T-helper 17 cell (primary cell): ENCODE measurements at regions not wholly inside any gene's neighbourhood (a gene's known extent, or its start where the extent isn't known, plus 50 kb on each side); places are given as distances from the start of the nearest gene placed in this dataset.

ENCODE experiments used
- ATAC-seq: fragments of 150-1000 bp; cut with Tn5 transposase; 2 replicates; pipeline ENCODE4 v1.10.0; 2021; ENCODE audit warnings: mild to moderate bottlenecking, moderate library complexity
- DNase-seq, 3 donors: peaks; one replicate each; pipeline versions ENCODE4 v3.0.0 to v3.0.0-alpha.2; 2020 to 2021
- H3K9me3 ChIP-seq: one replicate; pipeline ENCODE4 v1.7.0; 2013; ENCODE audit warnings: low read length, mild to moderate bottlenecking; ENCODE audit not compliant: control insufficient read depth, poor library complexity, severe bottlenecking
- H3K27ac Mint-ChIP-seq: one replicate; pipeline ENCODE4 v1.8.0; 2022; ENCODE audit warnings: mild to moderate bottlenecking, moderate library complexity, mixed read lengths
- H3K27me3 Mint-ChIP-seq: one replicate; pipeline ENCODE4 v1.8.0; 2022; ENCODE audit warnings: mixed read lengths
- H3K36me3 Mint-ChIP-seq: one replicate; pipeline ENCODE4 v1.8.0; 2022; ENCODE audit warnings: low read depth, mixed read lengths
- H3K4me1 Mint-ChIP-seq: one replicate; pipeline ENCODE4 v1.8.0; 2022; ENCODE audit warnings: mild to moderate bottlenecking, mixed read lengths
- H3K4me3 Mint-ChIP-seq: one replicate; pipeline ENCODE4 v1.8.0; 2022; ENCODE audit warnings: mild to moderate bottlenecking, moderate library complexity, mixed read lengths

- Mint-ChIP-seq H3K27me3 (no peaks in the 10 kb centered on the region), H3K36me3 (no peaks in the 10 kb centered on the region), H3K27ac (no peak overlapping the region), H3K4me3 (no peak overlapping the region), H3K4me1 (no peaks in the 10 kb centered on the region)
- no peaks in the 10 kb centered on the region for H3K9me3 ChIP-seq
- DNase-seq (no peak), ATAC-seq (no peak)
These were observed 485.1 kb upstream of the TENM3 start for GRCh38 chr4:181757910-181758660.

GRCh38 chr4:181760560-181760959 is 482.6 kb upstream of the TENM3 start:
- Mint-ChIP-seq H3K4me3 (no peak overlapping the region), H3K36me3 (no peaks in the 10 kb centered on the region), H3K27me3 (no peaks in the 10 kb centered on the region), H3K4me1 (no peaks in the 10 kb centered on the region), H3K27ac (no peak overlapping the region)
- ATAC-seq (no peak), DNase-seq (no peak)
- H3K9me3 ChIP-seq, result no peaks in the 10 kb centered on the region

GRCh38 chr4:181761156-181761555 is 482.0 kb upstream of the TENM3 start:
- H3K9me3 ChIP-seq, result no peaks in the 10 kb centered on the region
- H3K27ac Mint-ChIP-seq, result no peak overlapping the region
- H3K4me3 Mint-ChIP-seq, result no peak overlapping the region
- no peaks in the 10 kb centered on the region for H3K36me3 Mint-ChIP-seq
- H3K4me1 Mint-ChIP-seq, result no peaks in the 10 kb centered on the region
- no peaks in the 10 kb centered on the region for H3K27me3 Mint-ChIP-seq
- DNase-seq, result no peak
- no peak for ATAC-seq

GRCh38 chr4:181766061-181766548 is 477.1 kb upstream of the TENM3 start:
- no peaks in the 10 kb centered on the region for H3K4me1 Mint-ChIP-seq
- H3K9me3 ChIP-seq, result no peaks in the 10 kb centered on the region
- H3K36me3 Mint-ChIP-seq, result no peaks in the 10 kb centered on the region
- H3K27me3 Mint-ChIP-seq, result no peaks in the 10 kb centered on the region
- DNase-seq, result no peak
- no peak overlapping the region for H3K4me3 Mint-ChIP-seq
- no peak for ATAC-seq
- H3K27ac Mint-ChIP-seq, result no peak overlapping the region

- H3K4me1 Mint-ChIP-seq, result no peaks in the 10 kb centered on the region
- H3K9me3 ChIP-seq, result no peaks in the 10 kb centered on the region
- no peak for ATAC-seq
These were observed 472.2 kb upstream of the TENM3 start for GRCh38 chr4:181770971-181771370.

GRCh38 chr4:181775298-181775697 is 467.9 kb upstream of the TENM3 start:
- DNase-seq (no peak), ATAC-seq (no peak)
- H3K27ac Mint-ChIP-seq, result no peak overlapping the region
- H3K4me3 Mint-ChIP-seq, result no peak overlapping the region
- H3K36me3 Mint-ChIP-seq, result no peaks in the 10 kb centered on the region
- H3K4me1 Mint-ChIP-seq, result no peaks in the 10 kb centered on the region
- H3K27me3 Mint-ChIP-seq, result no peaks in the 10 kb centered on the region
- H3K9me3 ChIP-seq, result no peaks in the 10 kb centered on the region

More at GRCh38 chr4:181770971-181771370, 472.2 kb upstream of the TENM3 start:
- Mint-ChIP-seq H3K4me3 (no peak overlapping the region), H3K27ac (no peak overlapping the region), H3K27me3 (no peaks in the 10 kb centered on the region), H3K36me3 (no peaks in the 10 kb centered on the region)
- no peak for DNase-seq

GRCh38 chr4:181776264-181777054 is 466.7 kb upstream of the TENM3 start:
- Mint-ChIP-seq H3K4me1 (no peaks in the 10 kb centered on the region), H3K27me3 (no peaks in the 10 kb centered on the region), H3K36me3 (no peaks in the 10 kb centered on the region), H3K27ac (no peak overlapping the region), H3K4me3 (no peak overlapping the region)
- DNase-seq (no peak), ATAC-seq (no peak)
- H3K9me3 ChIP-seq, result no peaks in the 10 kb centered on the region

- Mint-ChIP-seq H3K27me3 (no peaks in the 10 kb centered on the region), H3K4me3 (no peak overlapping the region), H3K36me3 (no peaks in the 10 kb centered on the region), H3K27ac (no peak overlapping the region), H3K4me1 (no peaks in the 10 kb centered on the region)
- no peak for ATAC-seq
- no peaks in the 10 kb centered on the region for H3K9me3 ChIP-seq
- no peak for DNase-seq
These were observed 465.7 kb upstream of the TENM3 start for GRCh38 chr4:181777518-181777917.

GRCh38 chr4:181784881-181785280 is 458.3 kb upstream of the TENM3 start:
- no peaks in the 10 kb centered on the region for H3K4me1 Mint-ChIP-seq
- H3K9me3 ChIP-seq, result no peaks in the 10 kb centered on the region
- H3K36me3 Mint-ChIP-seq, result no peaks in the 10 kb centered on the region
- ATAC-seq, result no peak
- H3K27me3 Mint-ChIP-seq, result no peaks in the 10 kb centered on the region
- no peak for DNase-seq
- no peak overlapping the region for H3K4me3 Mint-ChIP-seq
- H3K27ac Mint-ChIP-seq, result no peak overlapping the region

- H3K4me3 Mint-ChIP-seq, result no peak overlapping the region
- H3K36me3 Mint-ChIP-seq, result no peaks in the 10 kb centered on the region
- no peak overlapping the region for H3K27ac Mint-ChIP-seq
- DNase-seq (no peak), ATAC-seq (no peak)
- no peaks in the 10 kb centered on the region for H3K4me1 Mint-ChIP-seq
- no peaks in the 10 kb centered on the region for H3K9me3 ChIP-seq
- no peaks in the 10 kb centered on the region for H3K27me3 Mint-ChIP-seq
These were observed 450.6 kb upstream of the TENM3 start for GRCh38 chr4:181792641-181793040.

GRCh38 chr4:181793096-181793495 is 450.1 kb upstream of the TENM3 start:
- no peaks in the 10 kb centered on the region for H3K27me3 Mint-ChIP-seq
- no peaks in the 10 kb centered on the region for H3K4me1 Mint-ChIP-seq
- no peak overlapping the region for H3K27ac Mint-ChIP-seq
- H3K36me3 Mint-ChIP-seq, result no peaks in the 10 kb centered on the region
- no peak overlapping the region for H3K4me3 Mint-ChIP-seq
- DNase-seq, result no peak
- ATAC-seq, result no peak
- H3K9me3 ChIP-seq, result no peaks in the 10 kb centered on the region

GRCh38 chr4:181796502-181796901 is 446.7 kb upstream of the TENM3 start:
- H3K4me1 Mint-ChIP-seq, result no peaks in the 10 kb centered on the region
- no peak for ATAC-seq
- H3K27ac Mint-ChIP-seq, result no peak overlapping the region
- peaks cover 3% of the 10 kb centered on the region for H3K9me3 ChIP-seq
- no peaks in the 10 kb centered on the region for H3K36me3 Mint-ChIP-seq
- DNase-seq, result no peak
- no peak overlapping the region for H3K4me3 Mint-ChIP-seq
- H3K27me3 Mint-ChIP-seq, result no peaks in the 10 kb centered on the region

GRCh38 chr4:181798536-181798935 is 444.7 kb upstream of the TENM3 start:
- no peaks in the 10 kb centered on the region for H3K27me3 Mint-ChIP-seq
- ATAC-seq (no peak), DNase-seq (no peak)
- H3K36me3 Mint-ChIP-seq, result no peaks in the 10 kb centered on the region
- no peak overlapping the region for H3K27ac Mint-ChIP-seq
- no peak overlapping the region for H3K4me3 Mint-ChIP-seq
- H3K4me1 Mint-ChIP-seq, result no peaks in the 10 kb centered on the region
- H3K9me3 ChIP-seq, result peaks cover 3% of the 10 kb centered on the region
